ENCODE measurements at regions not wholly inside any gene's neighbourhood (a gene's known extent, or its start where the extent isn't known, plus 50 kb on each side); places are given as distances from the start of the nearest gene placed in this dataset.

- no peaks in the 10 kb centered on the region for H3K36me3 ChIP-seq (ENCODE audit: insufficient read depth, low read length)
- Mint-ChIP-seq H3K36me3 (no peaks in the 10 kb centered on the region), H3K27ac (no peak overlapping the region), H3K4me3 (no peak overlapping the region), H3K27me3 (peaks cover 0 to 1% of the 10 kb centered on the region in 2 donors), H3K4me1 (no peaks in the 10 kb centered on the region), H3K9me3 (peaks cover 0 to 3% (median 2%) of the 10 kb centered on the region in 5 donors)
- CTCF ChIA-PET, result no interaction called here
- no peak overlapping the region for H3K27ac ChIP-seq (ENCODE audit: low read depth, low read length)
- H3K4me3 ChIP-seq (ENCODE audit: low read length), result no peak overlapping the region
- no peaks in the 10 kb centered on the region for H3K4me1 ChIP-seq (ENCODE audit: insufficient read depth, low read length)
- POLR2A ChIA-PET, result no interaction called here
- no peak for DNase-seq
- no peaks in the 10 kb centered on the region for H3K27me3 ChIP-seq (ENCODE audit: insufficient read depth, low read length, poor library complexity, severe bottlenecking)
- no peaks in the 10 kb centered on the region for H3K9me3 ChIP-seq (ENCODE audit: low read length)
Measured at GRCh38 chr13:34618654-34619053, 323.4 kb upstream of the NBEA start.

- CTCF ChIA-PET, result no interaction called here
- H3K9me3 Mint-ChIP-seq, result peaks cover 0 to 3% (median 0%) of the 10 kb centered on the region in 5 donors
Measured at GRCh38 chr13:34619326-34619725, 322.7 kb upstream of the NBEA start.

GRCh38 chr13:34620074-34620850 lies 321.8 kb upstream of the NBEA start:
- H3K27me3 Mint-ChIP-seq, result peaks cover 0 to 1% of the 10 kb centered on the region in 2 donors
- no peaks in the 10 kb centered on the region for H3K36me3 ChIP-seq (ENCODE audit: insufficient read depth, low read length)
- H3K27ac Mint-ChIP-seq, result no peak overlapping the region
- no peak overlapping the region for H3K27ac ChIP-seq (ENCODE audit: low read depth, low read length)
- H3K4me1 Mint-ChIP-seq, result no peaks in the 10 kb centered on the region
- POLR2A ChIA-PET, result no interaction called here
- CTCF ChIA-PET, result no interaction called here
- no peaks in the 10 kb centered on the region for H3K9me3 ChIP-seq (ENCODE audit: low read length)
- H3K4me1 ChIP-seq (ENCODE audit: insufficient read depth, low read length), result no peaks in the 10 kb centered on the region
- H3K4me3 ChIP-seq (ENCODE audit: low read length), result no peak overlapping the region
- DNase-seq, result no peak
- no peaks in the 10 kb centered on the region for H3K36me3 Mint-ChIP-seq
- peaks cover 0 to 3% (median 0%) of the 10 kb centered on the region in 5 donors for H3K9me3 Mint-ChIP-seq
- no peaks in the 10 kb centered on the region for H3K27me3 ChIP-seq (ENCODE audit: insufficient read depth, low read length, poor library complexity, severe bottlenecking)
- no peak overlapping the region for H3K4me3 Mint-ChIP-seq

More at GRCh38 chr13:34619326-34619725, 322.7 kb upstream of the NBEA start:
- POLR2A ChIA-PET, result no interaction called here
- Mint-ChIP-seq H3K4me1 (no peaks in the 10 kb centered on the region), H3K4me3 (no peak overlapping the region), H3K36me3 (no peaks in the 10 kb centered on the region), H3K27me3 (peaks cover 0 to 1% of the 10 kb centered on the region in 2 donors), H3K27ac (no peak overlapping the region)
- Histone ChIP-seq H3K27me3 (ENCODE audit: insufficient read depth, low read length, poor library complexity, severe bottlenecking) (no peaks in the 10 kb centered on the region), H3K27ac (ENCODE audit: low read depth, low read length) (no peak overlapping the region), H3K36me3 (ENCODE audit: insufficient read depth, low read length) (no peaks in the 10 kb centered on the region), H3K9me3 (ENCODE audit: low read length) (no peaks in the 10 kb centered on the region), H3K4me1 (ENCODE audit: insufficient read depth, low read length) (no peaks in the 10 kb centered on the region), H3K4me3 (ENCODE audit: low read length) (no peak overlapping the region)
- no peak for DNase-seq

- H3K36me3 ChIP-seq (ENCODE audit: insufficient read depth, low read length), result no peaks in the 10 kb centered on the region
- no peaks in the 10 kb centered on the region for H3K27me3 ChIP-seq (ENCODE audit: insufficient read depth, low read length, poor library complexity, severe bottlenecking)
- no peak overlapping the region for H3K4me3 Mint-ChIP-seq
- no peak overlapping the region for H3K4me3 ChIP-seq (ENCODE audit: low read length)
- no peaks in the 10 kb centered on the region for H3K4me1 Mint-ChIP-seq
- H3K27ac ChIP-seq (ENCODE audit: low read depth, low read length), result no peak overlapping the region
- DNase-seq, result no peak
- POLR2A ChIA-PET, result no interaction called here
- no peaks in the 10 kb centered on the region for H3K9me3 ChIP-seq (ENCODE audit: low read length)
- CTCF ChIA-PET, result no interaction called here
- no peaks in the 10 kb centered on the region for H3K36me3 Mint-ChIP-seq
- no peak overlapping the region for H3K27ac Mint-ChIP-seq
- peaks cover 0 to 3% (median 0%) of the 10 kb centered on the region in 5 donors for H3K9me3 Mint-ChIP-seq
- peaks cover 0 to 1% of the 10 kb centered on the region in 2 donors for H3K27me3 Mint-ChIP-seq
- no peaks in the 10 kb centered on the region for H3K4me1 ChIP-seq (ENCODE audit: insufficient read depth, low read length)
Measured at GRCh38 chr13:34620862-34621261, 321.2 kb upstream of the NBEA start.

GRCh38 chr13:34623331-34623730 lies 318.7 kb upstream of the NBEA start:
- no peaks in the 10 kb centered on the region for H3K36me3 ChIP-seq (ENCODE audit: insufficient read depth, low read length)
- ChIA-PET CTCF (no interaction called here), POLR2A (no interaction called here)
- H3K4me1 Mint-ChIP-seq, result no peaks in the 10 kb centered on the region
- no peaks in the 10 kb centered on the region for H3K9me3 ChIP-seq (ENCODE audit: low read length)
- no peak overlapping the region for H3K27ac Mint-ChIP-seq
- H3K9me3 Mint-ChIP-seq, result peaks cover 0 to 2% (median 0%) of the 10 kb centered on the region in 5 donors
- H3K4me1 ChIP-seq (ENCODE audit: insufficient read depth, low read length), result no peaks in the 10 kb centered on the region
- H3K4me3 ChIP-seq (ENCODE audit: low read length), result no peak overlapping the region
- no peak for DNase-seq
- H3K27me3 Mint-ChIP-seq, result peaks cover 0 to 1% of the 10 kb centered on the region in 2 donors
- H3K36me3 Mint-ChIP-seq, result no peaks in the 10 kb centered on the region
- no peak overlapping the region for H3K4me3 Mint-ChIP-seq
- H3K27ac ChIP-seq (ENCODE audit: low read depth, low read length), result no peak overlapping the region
- H3K27me3 ChIP-seq (ENCODE audit: insufficient read depth, low read length, poor library complexity, severe bottlenecking), result no peaks in the 10 kb centered on the region

- CTCF ChIA-PET, result no interaction called here
- no peak for DNase-seq
- H3K27ac Mint-ChIP-seq, result peak overlapping the region in 1 of 8 donors; percentile 58
Measured at GRCh38 chr13:34627509-34628208, 314.4 kb upstream of the NBEA start.

GRCh38 chr13:34628209-34628682 lies 313.8 kb upstream of the NBEA start:
- Mint-ChIP-seq H3K27ac (peak overlapping the region in 1 of 8 donors; percentile 58), H3K27me3 (peaks cover 0 to 3% of the 10 kb centered on the region in 2 donors), H3K4me1 (no peaks in the 10 kb centered on the region), H3K9me3 (peaks cover 0 to 2% (median 0%) of the 10 kb centered on the region in 5 donors), H3K36me3 (no peaks in the 10 kb centered on the region), H3K4me3 (no peak overlapping the region)
- POLR2A ChIA-PET, result no interaction called here
- Histone ChIP-seq H3K27me3 (ENCODE audit: insufficient read depth, low read length, poor library complexity, severe bottlenecking) (no peaks in the 10 kb centered on the region), H3K36me3 (ENCODE audit: insufficient read depth, low read length) (no peaks in the 10 kb centered on the region), H3K4me3 (ENCODE audit: low read length) (no peak overlapping the region), H3K9me3 (ENCODE audit: low read length) (no peaks in the 10 kb centered on the region), H3K27ac (ENCODE audit: low read depth, low read length) (no peak overlapping the region), H3K4me1 (ENCODE audit: insufficient read depth, low read length) (no peaks in the 10 kb centered on the region)
- DNase-seq, result no peak
- CTCF ChIA-PET, result no interaction called here

More at GRCh38 chr13:34627509-34628208, 314.4 kb upstream of the NBEA start:
- H3K36me3 Mint-ChIP-seq, result no peaks in the 10 kb centered on the region
- Histone ChIP-seq H3K36me3 (ENCODE audit: insufficient read depth, low read length) (no peaks in the 10 kb centered on the region), H3K27ac (ENCODE audit: low read depth, low read length) (no peak overlapping the region), H3K27me3 (ENCODE audit: insufficient read depth, low read length, poor library complexity, severe bottlenecking) (no peaks in the 10 kb centered on the region), H3K9me3 (ENCODE audit: low read length) (no peaks in the 10 kb centered on the region), H3K4me1 (ENCODE audit: insufficient read depth, low read length) (no peaks in the 10 kb centered on the region), H3K4me3 (ENCODE audit: low read length) (no peak overlapping the region)
- no peaks in the 10 kb centered on the region for H3K4me1 Mint-ChIP-seq
- H3K9me3 Mint-ChIP-seq, result peaks cover 0 to 2% (median 0%) of the 10 kb centered on the region in 5 donors
- H3K27me3 Mint-ChIP-seq, result peaks cover 0 to 3% of the 10 kb centered on the region in 2 donors
- no peak overlapping the region for H3K4me3 Mint-ChIP-seq
- POLR2A ChIA-PET, result no interaction called here

- POLR2A ChIA-PET, result no interaction called here
- no peaks in the 10 kb centered on the region for H3K4me1 ChIP-seq (ENCODE audit: insufficient read depth, low read length)
- H3K4me1 Mint-ChIP-seq, result no peaks in the 10 kb centered on the region
- CTCF ChIA-PET, result no interaction called here
- H3K27ac ChIP-seq (ENCODE audit: low read depth, low read length), result no peak overlapping the region
- H3K36me3 Mint-ChIP-seq, result no peaks in the 10 kb centered on the region
- H3K9me3 Mint-ChIP-seq, result peaks cover 0 to 11% (median 0%) of the 10 kb centered on the region in 5 donors
- H3K27me3 ChIP-seq (ENCODE audit: insufficient read depth, low read length, poor library complexity, severe bottlenecking), result no peaks in the 10 kb centered on the region
- no peak overlapping the region for H3K27ac Mint-ChIP-seq
- H3K9me3 ChIP-seq (ENCODE audit: low read length), result no peaks in the 10 kb centered on the region
- H3K4me3 Mint-ChIP-seq, result no peak overlapping the region
- no peak overlapping the region for H3K4me3 ChIP-seq (ENCODE audit: low read length)
- no peaks in the 10 kb centered on the region for H3K36me3 ChIP-seq (ENCODE audit: insufficient read depth, low read length)
- peaks cover 0 to 3% of the 10 kb centered on the region in 2 donors for H3K27me3 Mint-ChIP-seq
- no peak for DNase-seq
Measured at GRCh38 chr13:34634448-34634847, 307.6 kb upstream of the NBEA start.

Measured in CD8-positive, alpha-beta memory T cell (primary cell).